HepG2 (cell line): ENCODE measurements at regions not wholly inside any gene's neighbourhood (a gene's known extent, or its start where the extent isn't known, plus 50 kb on each side); places are given as distances from the start of the nearest gene placed in this dataset.

Experiments
- EZH2 ChIP-seq: conservative IDR thresholded peaks from 2 replicates; pipeline ENCODE4 v1.6.1; 2012; ENCODE audit warnings: mild to moderate bottlenecking, low read depth, low read length, moderate library complexity
- NFIC ChIP-seq: IDR thresholded peaks from 2 replicates; pipeline ENCODE4 v1.6.1; 2012; ENCODE audit warnings: mild to moderate bottlenecking, low read length, inconsistent platforms
- RARG ChIP-seq: sonication (generic); formaldehyde crosslinking; IDR thresholded peaks from 2 replicates; pipeline ENCODE4 v1.4.0; 2020; ENCODE audit warnings: low read depth, mild to moderate bottlenecking, missing genetic modification reagents
- SMARCE1 ChIP-seq: fragments of 450-650 bp; IDR thresholded peaks from 2 replicates; pipeline ENCODE4 v1.6.1; 2017; ENCODE audit warnings: borderline replicate concordance
- SRF ChIP-seq: IDR thresholded peaks from 2 replicates; pipeline ENCODE4 v1.6.1; 2011; ENCODE audit warnings: mild to moderate bottlenecking, low read depth, low read length, moderate library complexity
- ZNF121 ChIP-seq: sonication (generic); formaldehyde crosslinking; IDR thresholded peaks from 2 replicates; pipeline ENCODE4 v1.5.0; 2020; ENCODE audit warnings: mild to moderate bottlenecking, missing genetic modification reagents
- TF ChIP-seq, protein P1 (sequence below): sonication (generic); formaldehyde crosslinking; IDR thresholded peaks from 2 replicates; pipeline ENCODE4 v1.4.0; 2020; ENCODE audit warnings: missing genetic modification reagents
- TF ChIP-seq, protein P2 (sequence below): sonication (generic); formaldehyde crosslinking; IDR thresholded peaks from 2 replicates; pipeline ENCODE4 v1.8.1; 2023; ENCODE audit warnings: missing genetic modification reagents, inconsistent platforms, borderline replicate concordance

DNA sequence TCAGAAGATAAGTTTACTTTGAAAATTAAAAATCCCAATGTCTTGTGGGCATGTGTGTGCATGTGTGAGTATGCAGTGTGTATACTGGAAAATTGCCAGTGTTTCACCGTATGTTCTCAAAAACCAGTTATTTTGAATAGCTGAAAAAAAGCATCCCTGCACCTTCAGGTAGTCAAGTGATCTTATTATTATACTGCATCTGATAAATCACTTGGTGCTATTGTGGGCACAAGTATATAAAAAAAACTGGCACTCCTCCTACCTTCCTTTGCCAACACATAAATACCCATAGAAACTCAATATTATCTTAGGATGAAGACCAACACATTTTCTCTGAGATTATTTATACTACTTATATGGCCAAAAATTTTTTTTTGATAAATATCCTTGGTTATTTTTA, 91.5 kb upstream of the MAP9 start:
- no peak for TF ChIP-seq EZH2
- TF ChIP-seq, protein P1, sequence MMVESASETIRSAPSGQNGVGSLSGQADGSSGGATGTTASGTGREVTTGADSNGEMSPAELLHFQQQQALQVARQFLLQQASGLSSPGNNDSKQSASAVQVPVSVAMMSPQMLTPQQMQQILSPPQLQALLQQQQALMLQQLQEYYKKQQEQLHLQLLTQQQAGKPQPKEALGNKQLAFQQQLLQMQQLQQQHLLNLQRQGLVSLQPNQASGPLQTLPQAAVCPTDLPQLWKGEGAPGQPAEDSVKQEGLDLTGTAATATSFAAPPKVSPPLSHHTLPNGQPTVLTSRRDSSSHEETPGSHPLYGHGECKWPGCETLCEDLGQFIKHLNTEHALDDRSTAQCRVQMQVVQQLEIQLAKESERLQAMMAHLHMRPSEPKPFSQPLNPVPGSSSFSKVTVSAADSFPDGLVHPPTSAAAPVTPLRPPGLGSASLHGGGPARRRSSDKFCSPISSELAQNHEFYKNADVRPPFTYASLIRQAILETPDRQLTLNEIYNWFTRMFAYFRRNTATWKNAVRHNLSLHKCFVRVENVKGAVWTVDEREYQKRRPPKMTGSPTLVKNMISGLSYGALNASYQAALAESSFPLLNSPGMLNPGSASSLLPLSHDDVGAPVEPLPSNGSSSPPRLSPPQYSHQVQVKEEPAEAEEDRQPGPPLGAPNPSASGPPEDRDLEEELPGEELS (CRISPR knock-in tag) = no peak
- TF ChIP-seq, protein P2, sequence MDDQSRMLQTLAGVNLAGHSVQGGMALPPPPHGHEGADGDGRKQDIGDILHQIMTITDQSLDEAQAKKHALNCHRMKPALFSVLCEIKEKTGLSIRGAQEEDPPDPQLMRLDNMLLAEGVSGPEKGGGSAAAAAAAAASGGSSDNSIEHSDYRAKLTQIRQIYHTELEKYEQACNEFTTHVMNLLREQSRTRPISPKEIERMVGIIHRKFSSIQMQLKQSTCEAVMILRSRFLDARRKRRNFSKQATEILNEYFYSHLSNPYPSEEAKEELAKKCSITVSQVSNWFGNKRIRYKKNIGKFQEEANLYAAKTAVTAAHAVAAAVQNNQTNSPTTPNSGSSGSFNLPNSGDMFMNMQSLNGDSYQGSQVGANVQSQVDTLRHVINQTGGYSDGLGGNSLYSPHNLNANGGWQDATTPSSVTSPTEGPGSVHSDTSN (CRISPR knock-in tag) = no peak
- no peak for TF ChIP-seq SMARCE1
- TF ChIP-seq ZNF121 = no peak
- no peak for TF ChIP-seq NFIC
- TF ChIP-seq RARG (CRISPR knock-in tag) = no peak
- TF ChIP-seq SRF = no peak
